ENCODE measurements at regions not wholly inside any gene's neighbourhood (a gene's known extent, or its start where the extent isn't known, plus 50 kb on each side); places are given as distances from the start of the nearest gene placed in this dataset.
"Not testable (repeated sequence)": the region's sequence is repeated elsewhere in the genome, so short reads cannot be mapped to it uniquely, and the experiment has no call there.

DNA sequence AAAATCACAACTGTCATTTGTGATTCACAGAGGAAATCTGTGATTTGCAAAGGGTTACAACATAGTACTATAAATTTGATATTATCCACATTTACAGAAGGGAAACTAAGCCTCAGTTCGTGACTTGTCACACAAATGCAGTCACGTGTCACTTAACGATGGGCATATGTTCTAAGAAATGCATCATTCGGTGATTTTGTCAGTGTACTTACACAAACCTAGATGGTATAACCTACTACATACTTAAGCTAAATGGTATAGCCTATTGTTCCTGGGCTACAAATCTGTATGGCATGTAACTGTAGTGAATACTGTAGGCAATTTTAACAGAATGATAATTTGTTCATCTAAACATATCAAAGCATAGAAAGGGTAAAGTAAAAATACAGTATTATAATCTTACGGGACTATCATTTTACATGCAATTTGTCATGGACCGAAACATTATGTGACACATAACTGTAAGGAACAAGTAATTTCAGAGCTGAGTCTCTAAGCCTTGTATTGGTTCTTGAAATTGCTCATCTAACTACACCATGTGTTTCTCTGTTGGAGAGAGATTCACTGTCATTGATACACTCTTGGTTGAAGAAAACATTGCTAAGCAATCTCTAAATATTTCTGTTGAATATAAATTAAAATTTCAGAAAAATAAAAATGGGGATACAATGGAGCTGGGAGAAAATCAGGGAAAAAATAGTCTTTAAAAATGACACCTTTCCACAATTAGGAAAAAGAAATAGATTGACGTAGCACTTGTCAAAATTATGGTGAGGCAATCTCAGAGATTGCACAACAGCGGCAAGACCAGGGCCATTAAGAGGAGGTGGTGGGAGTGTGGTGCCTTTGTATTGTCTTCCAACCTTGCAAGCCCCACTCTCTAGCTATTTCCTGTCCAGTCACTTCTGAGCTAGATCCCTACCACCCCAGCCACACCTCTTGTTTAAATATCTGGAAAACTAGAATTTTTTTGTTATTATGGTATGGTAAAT is 645.8 kb upstream of the TBL1XR1 start:
- peaks cover 0 to 2% of the 10 kb centered on the region in 2 donors for H3K4me1 ChIP-seq
- H3K9me3 ChIP-seq, result no peaks in the 10 kb centered on the region
- intact Hi-C loops (cut with DNase I), result no loop called here
- DNase-seq (no peak), ATAC-seq (no peak)
- no peak overlapping the region for H3K27ac ChIP-seq
- H3K27me3 ChIP-seq, result no peaks in the 10 kb centered on the region
- TF ChIP-seq, protein P1, sequence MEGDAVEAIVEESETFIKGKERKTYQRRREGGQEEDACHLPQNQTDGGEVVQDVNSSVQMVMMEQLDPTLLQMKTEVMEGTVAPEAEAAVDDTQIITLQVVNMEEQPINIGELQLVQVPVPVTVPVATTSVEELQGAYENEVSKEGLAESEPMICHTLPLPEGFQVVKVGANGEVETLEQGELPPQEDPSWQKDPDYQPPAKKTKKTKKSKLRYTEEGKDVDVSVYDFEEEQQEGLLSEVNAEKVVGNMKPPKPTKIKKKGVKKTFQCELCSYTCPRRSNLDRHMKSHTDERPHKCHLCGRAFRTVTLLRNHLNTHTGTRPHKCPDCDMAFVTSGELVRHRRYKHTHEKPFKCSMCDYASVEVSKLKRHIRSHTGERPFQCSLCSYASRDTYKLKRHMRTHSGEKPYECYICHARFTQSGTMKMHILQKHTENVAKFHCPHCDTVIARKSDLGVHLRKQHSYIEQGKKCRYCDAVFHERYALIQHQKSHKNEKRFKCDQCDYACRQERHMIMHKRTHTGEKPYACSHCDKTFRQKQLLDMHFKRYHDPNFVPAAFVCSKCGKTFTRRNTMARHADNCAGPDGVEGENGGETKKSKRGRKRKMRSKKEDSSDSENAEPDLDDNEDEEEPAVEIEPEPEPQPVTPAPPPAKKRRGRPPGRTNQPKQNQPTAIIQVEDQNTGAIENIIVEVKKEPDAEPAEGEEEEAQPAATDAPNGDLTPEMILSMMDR (IDR thresholded peaks at IDR 0.05), result no peak
- no peaks in the 10 kb centered on the region for H3K36me3 ChIP-seq
- H3K4me3 ChIP-seq, result no peak overlapping the region

DNA sequence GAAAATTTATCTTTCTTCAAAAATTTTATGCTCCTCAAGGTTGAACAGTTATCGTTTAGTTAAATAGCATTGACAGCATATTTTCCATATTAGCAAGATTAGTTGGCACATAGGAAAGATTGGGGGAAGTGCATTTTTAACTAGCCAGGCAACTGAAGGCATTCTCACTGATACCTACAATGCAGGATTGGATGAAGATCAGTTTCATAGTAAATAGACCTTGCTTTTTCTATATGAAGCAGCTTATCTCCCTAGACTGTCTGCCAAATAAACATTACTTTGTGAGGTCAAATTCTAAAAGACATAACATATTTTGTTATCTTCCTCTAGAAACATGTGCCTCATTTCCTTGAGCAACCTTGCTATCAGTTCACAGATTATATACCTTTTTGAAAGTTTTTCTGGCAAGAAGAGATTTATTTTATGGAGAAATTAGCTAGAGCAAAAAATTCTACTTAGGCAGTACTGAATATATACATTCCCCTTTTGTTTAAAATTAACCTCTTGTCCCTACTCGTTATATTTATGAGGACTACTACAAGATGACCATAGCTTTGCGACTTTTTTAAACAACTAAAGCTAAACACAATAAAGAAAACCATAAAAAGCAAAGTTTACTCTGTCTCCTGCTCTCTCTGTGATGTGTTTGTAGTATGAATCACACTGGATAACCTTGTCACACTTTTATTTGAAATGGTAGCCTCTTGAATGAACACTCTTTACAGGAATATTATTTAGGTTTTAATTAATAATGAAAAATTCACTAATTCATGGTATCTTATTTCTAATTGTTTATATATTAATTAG is 654.9 kb upstream of the TBL1XR1 start:
- intact Hi-C loops (cut with DNase I), result no loop called here
- no peaks in the 10 kb centered on the region for H3K9me3 ChIP-seq
- DNase-seq (no peak), ATAC-seq (no peak)
- H3K27ac ChIP-seq, result no peak overlapping the region
- no peaks in the 10 kb centered on the region for H3K4me1 ChIP-seq
- no peaks in the 10 kb centered on the region for H3K27me3 ChIP-seq
- TF ChIP-seq, protein P1 (IDR thresholded peaks at IDR 0.05), result no peak
- no peaks in the 10 kb centered on the region for H3K36me3 ChIP-seq
- H3K4me3 ChIP-seq, result no peak overlapping the region

DNA sequence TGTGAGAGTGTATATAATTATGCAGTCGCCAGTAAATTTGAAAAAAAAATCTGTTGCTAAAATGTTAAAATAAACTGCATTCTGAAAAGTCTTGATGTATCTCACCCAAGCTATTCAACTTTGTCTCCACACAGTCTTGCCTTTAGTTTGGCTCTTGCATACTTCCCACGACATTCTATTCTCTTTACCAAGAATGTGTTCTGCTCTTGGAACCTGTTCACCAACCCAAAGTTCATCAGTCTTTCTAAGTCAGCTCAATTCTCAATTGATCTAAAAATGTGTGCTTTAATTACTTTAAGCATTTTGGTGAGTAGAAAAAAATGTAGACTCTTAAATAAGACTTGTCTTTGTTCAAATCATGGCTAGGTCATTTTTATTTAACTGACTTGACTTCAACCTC is 657.7 kb upstream of the TBL1XR1 start:
- Histone ChIP-seq H3K27me3 (no peaks in the 10 kb centered on the region), H3K36me3 (no peaks in the 10 kb centered on the region), H3K4me3 (no peak overlapping the region), H3K9me3 (peaks cover 0 to 12% of the 10 kb centered on the region in 2 donors), H3K27ac (no peak overlapping the region), H3K4me1 (no peaks in the 10 kb centered on the region)
- TF ChIP-seq, protein P1 (IDR thresholded peaks at IDR 0.05), result no peak
- ATAC-seq (no peak), DNase-seq (no peak)
- intact Hi-C loops (cut with DNase I), result no loop called here

DNA sequence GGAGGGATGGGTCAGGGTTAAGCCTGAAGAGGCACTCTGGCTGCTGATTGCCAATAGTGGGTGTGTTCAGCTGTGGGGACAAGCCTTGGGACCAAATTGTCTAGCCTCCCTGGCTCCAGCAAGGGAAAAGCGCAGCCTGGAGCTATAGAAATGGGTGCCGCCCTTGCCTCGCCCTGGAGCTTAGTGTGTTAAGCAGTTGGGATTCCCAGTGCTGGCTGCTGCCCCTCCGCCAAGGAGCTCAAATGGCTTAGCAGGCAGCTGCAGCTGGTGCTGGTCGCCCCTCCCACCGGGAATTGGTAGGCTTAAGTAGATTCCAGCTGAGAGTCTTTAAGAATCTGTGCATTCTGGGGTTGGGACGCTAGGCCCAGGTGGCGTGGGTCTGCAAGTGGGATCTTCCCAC is 662.9 kb upstream of the TBL1XR1 start:
- Histone ChIP-seq H3K27me3 (no peaks in the 10 kb centered on the region), H3K36me3 (no peaks in the 10 kb centered on the region), H3K9me3 (peaks cover 0 to 39% of the 10 kb centered on the region in 2 donors), H3K27ac (no peak overlapping the region), H3K4me1 (no peaks in the 10 kb centered on the region), H3K4me3 (no peak overlapping the region)
- DNase-seq (peak in 1 of 4 donors; percentile 53), ATAC-seq (no peak)
- TF ChIP-seq, protein P1 (IDR thresholded peaks at IDR 0.05), result no peak
- intact Hi-C loops (cut with DNase I), result no loop called here

DNA sequence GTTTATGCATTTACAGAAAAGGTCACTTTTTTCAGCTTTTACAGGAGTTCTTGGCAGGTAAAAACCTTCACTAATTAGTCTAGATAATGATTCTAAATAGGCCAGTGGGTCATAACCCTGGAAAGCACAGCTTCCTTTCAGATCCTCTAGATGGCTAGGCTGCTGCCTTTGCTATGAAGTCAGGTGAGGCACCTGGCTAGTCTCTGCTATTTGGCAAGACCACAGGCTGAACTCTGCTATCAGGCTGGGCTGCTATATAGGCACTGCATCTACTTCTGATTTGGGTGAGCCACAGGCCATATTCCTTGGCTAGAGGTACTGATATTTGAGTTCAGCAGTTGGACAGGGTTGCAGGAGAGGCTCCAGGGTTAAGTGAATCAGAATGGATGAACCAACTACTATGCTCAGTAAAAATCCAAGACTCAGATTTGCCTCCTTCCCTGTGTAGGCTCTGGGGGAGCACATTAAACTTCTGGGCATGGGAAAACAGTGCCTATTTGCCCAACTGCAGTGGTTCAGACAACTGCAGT is 665.7 kb upstream of the TBL1XR1 start:
- ATAC-seq, result no peak
- DNase-seq, result no peak
- no peaks in the 10 kb centered on the region for H3K36me3 ChIP-seq
- no peak overlapping the region for H3K27ac ChIP-seq
- no peak overlapping the region for H3K4me3 ChIP-seq
- H3K27me3 ChIP-seq, result no peaks in the 10 kb centered on the region
- TF ChIP-seq, protein P1 (IDR thresholded peaks at IDR 0.05), result no peak
- intact Hi-C loops (cut with DNase I), result no loop called here
- H3K9me3 ChIP-seq, result peaks cover 0 to 46% of the 10 kb centered on the region in 2 donors
- no peaks in the 10 kb centered on the region for H3K4me1 ChIP-seq

DNA sequence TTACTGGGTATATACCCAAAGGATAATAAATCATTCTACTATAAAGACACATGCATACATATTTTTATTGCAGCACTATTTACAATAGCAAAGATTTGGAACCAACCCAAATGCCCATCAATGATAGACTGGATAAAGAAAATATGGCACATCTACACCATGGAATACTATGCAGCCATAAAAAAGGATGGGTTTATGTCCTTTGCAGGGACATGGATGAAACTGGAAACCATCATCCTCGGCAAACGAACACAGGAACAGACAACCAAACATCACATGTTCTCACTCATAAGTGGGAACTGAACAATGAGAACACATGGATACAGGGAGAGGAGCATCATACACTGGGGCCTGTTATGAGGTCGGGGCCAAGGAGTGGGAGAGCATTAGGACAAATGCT is 665.0 kb upstream of the KCNMB2 start:
- H3K27me3 ChIP-seq; DNase-seq; ATAC-seq; H3K4me1 ChIP-seq; H3K36me3 ChIP-seq; H3K27ac ChIP-seq; H3K4me3 ChIP-seq; intact Hi-C loops (cut with DNase I): not testable (repeated sequence)
- peaks cover 0 to 28% of the 10 kb centered on the region in 2 donors for H3K9me3 ChIP-seq
